CD14-positive monocyte (primary cell): ENCODE measurements at regions not wholly inside any gene's neighbourhood (a gene's known extent, or its start where the extent isn't known, plus 50 kb on each side); places are given as distances from the start of the nearest gene placed in this dataset.

Experiments used
- DNase-seq, 3 donors: peaks; one replicate each; pipeline ENCODE4 v3.0.0-alpha.2; 2011 to 2022
- H2AFZ ChIP-seq: 2 replicates; pipeline ENCODE4 v1.6.0; 2012; ENCODE audit warnings: mild to moderate bottlenecking, low read depth, low read length, inconsistent platforms; ENCODE audit not compliant: insufficient read depth, poor library complexity, severe bottlenecking
- H3K27ac ChIP-seq, 2 donors: 1 replicate in 1 of 2; 2 replicates in 1 of 2; pipeline ENCODE4 v1.5.1; 2012 to 2013; ENCODE audit warnings: low read length in 2 of 2, control low read depth in 1 of 2, inconsistent platforms in 1 of 2, low read depth in 1 of 2, mild to moderate bottlenecking in 1 of 2
- H3K27me3 ChIP-seq, 2 donors: one replicate each; pipeline versions ENCODE4 v1.6.0 to v1.6.1; 2011 to 2013; ENCODE audit warnings: low read length in 2 of 2; ENCODE audit not compliant: control insufficient read depth in 2 of 2, insufficient read depth in 2 of 2
- H3K36me3 ChIP-seq, 2 donors: replicated peaks in 1 of 2; 1 replicate in 1 of 2; 2 replicates in 1 of 2; pipeline versions ENCODE4 v1.5.1 to v1.6.1; 2012 to 2013; ENCODE audit warnings: low read length in 2 of 2, control low read depth in 1 of 2, inconsistent platforms in 1 of 2, mild to moderate bottlenecking in 1 of 2; ENCODE audit not compliant: insufficient read depth in 2 of 2, control insufficient read depth in 1 of 2
- H3K4me1 ChIP-seq, 2 donors: 1 replicate in 1 of 2; 2 replicates in 1 of 2; pipeline versions ENCODE4 v1.5.1 to v1.6.1; 2012 to 2013; ENCODE audit warnings: low read length in 2 of 2, control low read depth in 1 of 2, inconsistent platforms in 1 of 2, mild to moderate bottlenecking in 1 of 2, moderate library complexity in 1 of 2; ENCODE audit not compliant: insufficient read depth in 2 of 2, control insufficient read depth in 1 of 2
- H3K4me2 ChIP-seq: replicated peaks from 2 replicates; pipeline ENCODE3; 2012; ENCODE audit warnings: low read length, moderate library complexity, mild to moderate bottlenecking; ENCODE audit not compliant: poor library complexity, severe bottlenecking; ENCODE audit errors: extremely low read depth
- H3K4me3 ChIP-seq, 3 experiments: fragments of 200-600 bp in 1 of 3; sonication (generic) in 1 of 3; replicated peaks in 1 of 3; 1 replicate in 2 of 3; 2 replicates in 1 of 3; pipeline ENCODE4 v1.5.1; 2011 to 2013; ENCODE audit warnings: low read length in 3 of 3, mild to moderate bottlenecking in 3 of 3, control low read depth in 2 of 3, low read depth in 2 of 3, inconsistent platforms in 1 of 3, moderate library complexity in 1 of 3
- H3K79me2 ChIP-seq: 2 replicates; pipeline ENCODE4 v1.6.0; 2012; ENCODE audit warnings: mild to moderate bottlenecking, control low read depth, inconsistent platforms, low read length, moderate library complexity; ENCODE audit not compliant: insufficient read depth
- H3K9ac ChIP-seq: 2 replicates; pipeline ENCODE4 v1.6.0; 2017; ENCODE audit warnings: low read length, mild to moderate bottlenecking; ENCODE audit not compliant: insufficient read depth, poor library complexity, severe bottlenecking
- H3K9me3 ChIP-seq, 2 donors: replicated peaks in 1 of 2; 1 replicate in 1 of 2; 2 replicates in 1 of 2; pipeline versions ENCODE4 v1.5.1 to v1.6.1; 2012 to 2013; ENCODE audit warnings: low read length in 2 of 2, control low read depth in 1 of 2; ENCODE audit not compliant: control insufficient read depth in 1 of 2, insufficient read depth in 1 of 2
- H4K20me1 ChIP-seq: 2 replicates; pipeline ENCODE4 v1.6.0; 2012; ENCODE audit warnings: mild to moderate bottlenecking, low read length, control low read depth, moderate library complexity; ENCODE audit not compliant: insufficient read depth
- H3K27ac Mint-ChIP-seq, 7 donors: one replicate each; pipeline ENCODE4 v1.8.0; 2020; ENCODE audit warnings: mild to moderate bottlenecking in 7 of 7, mixed read lengths in 7 of 7, moderate library complexity in 6 of 7, inconsistent platforms in 2 of 7
- H3K27me3 Mint-ChIP-seq, 3 donors: one replicate each; pipeline ENCODE4 v1.8.0; 2021 to 2022; ENCODE audit warnings: low read depth in 3 of 3, mild to moderate bottlenecking in 3 of 3, mixed read lengths in 3 of 3, moderate library complexity in 3 of 3, inconsistent platforms in 1 of 3
- H3K36me3 Mint-ChIP-seq, 2 donors: one replicate each; pipeline ENCODE4 v1.8.0; 2020; ENCODE audit warnings: mixed read lengths in 2 of 2, inconsistent platforms in 1 of 2, mild to moderate bottlenecking in 1 of 2
- H3K4me1 Mint-ChIP-seq: one replicate; pipeline ENCODE4 v1.8.0; 2020; ENCODE audit warnings: mild to moderate bottlenecking, mixed read lengths
- H3K4me3 Mint-ChIP-seq, 2 donors: one replicate each; pipeline ENCODE4 v1.8.0; 2020; ENCODE audit warnings: mild to moderate bottlenecking in 2 of 2, mixed read lengths in 2 of 2, moderate library complexity in 1 of 2
- H3K9me3 Mint-ChIP-seq, 7 donors: one replicate each; pipeline ENCODE4 v1.8.0; 2020 to 2022; ENCODE audit warnings: mixed read lengths in 7 of 7, mild to moderate bottlenecking in 6 of 7, moderate library complexity in 6 of 7, inconsistent platforms in 2 of 7
- CTCF ChIP-seq: fragments of 200-600 bp; IDR thresholded peaks from one replicate; pipeline ENCODE4 v1.8.0; 2022; ENCODE audit warnings: antibody characterized with exemption, mild to moderate bottlenecking
- WGBS: methylation state at CpG from one replicate; pipeline ENCODE4 v1.1.5; 2013; ENCODE audit warnings: missing lambda C conversion rate; ENCODE audit not compliant: insufficient coverage; 5-methylcytosine and 5-hydroxymethylcytosine counted together
- intact Hi-C, 2 donors: fragments of 100-400 bp; cut with micrococcal nuclease; formaldehyde crosslinking; loops; one replicate each; pipeline versions ENCODE4 v1.15.0 to v1.15.1; 2023

DNA sequence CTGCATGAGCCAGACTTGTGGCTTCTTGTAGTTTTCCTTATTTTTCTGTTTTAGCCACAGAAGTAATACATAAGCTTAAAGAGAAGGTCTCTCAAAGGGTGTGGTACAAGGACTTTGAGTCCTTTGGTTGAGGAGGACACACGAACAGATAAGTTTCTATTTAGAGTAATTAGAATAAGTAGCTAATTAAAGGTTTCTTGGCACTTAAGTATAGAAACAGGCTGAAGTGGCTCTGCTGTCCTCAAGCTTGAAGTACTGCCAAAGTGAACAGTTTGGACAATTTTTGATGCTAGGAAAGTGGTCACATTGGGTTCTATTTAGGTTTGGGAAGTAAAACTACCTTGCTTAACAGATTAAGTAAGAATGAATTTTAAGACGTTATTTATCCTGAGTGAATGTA is 278.3 kb upstream of the MPDZ start:
- H3K4me2 ChIP-seq = no peak overlapping the region
- no peaks in the 10 kb centered on the region for H3K9me3 ChIP-seq
- H3K27ac Mint-ChIP-seq = no peak overlapping the region
- no peaks in the 10 kb centered on the region for H3K9me3 Mint-ChIP-seq
- no peaks in the 10 kb centered on the region for H3K36me3 Mint-ChIP-seq
- no peak overlapping the region for H2AFZ ChIP-seq
- no peak for TF ChIP-seq CTCF
- H3K4me1 ChIP-seq = no peaks in the 10 kb centered on the region
- no peak overlapping the region for H3K27ac ChIP-seq
- H3K4me3 Mint-ChIP-seq = no peak overlapping the region
- 0% methylated on average over 1 of the region's 2 CpGs for WGBS
- intact Hi-C loops = no loop called here
- H3K4me1 Mint-ChIP-seq = no peaks in the 10 kb centered on the region
- H3K27me3 Mint-ChIP-seq = no peaks in the 10 kb centered on the region
- no peak overlapping the region for H3K9ac ChIP-seq
- no peak overlapping the region for H3K4me3 ChIP-seq
- H3K27me3 ChIP-seq = no peaks in the 10 kb centered on the region
- no peak for DNase-seq
- H4K20me1 ChIP-seq = no peaks in the 10 kb centered on the region
- no peaks in the 10 kb centered on the region for H3K79me2 ChIP-seq
- H3K36me3 ChIP-seq = no peaks in the 10 kb centered on the region

DNA sequence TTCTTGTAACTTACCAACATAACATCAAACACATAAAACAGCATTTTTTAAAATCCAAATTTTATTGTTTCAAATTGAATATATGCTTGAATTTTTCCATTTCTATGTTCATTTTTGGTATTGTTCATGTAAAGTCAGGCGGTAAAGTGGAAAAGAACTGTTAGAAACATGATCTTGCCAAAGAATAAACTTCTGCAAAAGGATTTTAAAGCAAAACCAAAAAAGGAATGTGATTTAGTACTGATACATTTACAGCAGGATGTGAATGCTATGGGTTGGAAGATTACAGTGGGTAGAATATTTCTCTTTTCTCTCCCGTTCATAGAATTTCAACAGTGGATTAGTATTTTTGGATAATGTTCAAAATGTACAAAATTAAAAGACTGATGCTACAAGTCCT is 277.2 kb upstream of the MPDZ start:
- no peak for TF ChIP-seq CTCF
- Histone ChIP-seq H4K20me1 (no peaks in the 10 kb centered on the region), H3K4me3 (no peak overlapping the region), H3K4me2 (no peak overlapping the region), H3K27ac (no peak overlapping the region), H3K4me1 (no peaks in the 10 kb centered on the region), H2AFZ (no peak overlapping the region), H3K9ac (no peak overlapping the region), H3K27me3 (no peaks in the 10 kb centered on the region), H3K36me3 (no peaks in the 10 kb centered on the region), H3K9me3 (no peaks in the 10 kb centered on the region), H3K79me2 (no peaks in the 10 kb centered on the region)
- no peaks in the 10 kb centered on the region for H3K9me3 Mint-ChIP-seq
- H3K4me1 Mint-ChIP-seq = no peaks in the 10 kb centered on the region
- no peaks in the 10 kb centered on the region for H3K36me3 Mint-ChIP-seq
- no CpG with 5 or more reads among the region's 2 CpGs for WGBS
- no peaks in the 10 kb centered on the region for H3K27me3 Mint-ChIP-seq
- no peak for DNase-seq
- H3K27ac Mint-ChIP-seq = no peak overlapping the region
- intact Hi-C loops = no loop called here
- no peak overlapping the region for H3K4me3 Mint-ChIP-seq
